Loucy (cell line): ENCODE measurements at regions not wholly inside any gene's neighbourhood (a gene's known extent, or its start where the extent isn't known, plus 50 kb on each side); places are given as distances from the start of the nearest gene placed in this dataset.
"Not testable (repeated sequence)": the region's sequence is repeated elsewhere in the genome, so short reads cannot be mapped to it uniquely, and the experiment has no call there.

Source experiments
- H2AFZ ChIP-seq: fragments of 200-600 bp; sonication (generic); 2 replicates; pipeline ENCODE4 v1.6.0; 2016; ENCODE audit warnings: antibody characterized with exemption, mild to moderate bottlenecking, low read length, moderate library complexity
- H3F3A ChIP-seq: fragments of 200-600 bp; 2 replicates; pipeline ENCODE4 v1.6.0; 2016; ENCODE audit warnings: antibody characterized with exemption, low read depth, mild to moderate bottlenecking
- H3K27me3 ChIP-seq: fragments of 200-600 bp; sonication (generic); 2 replicates; pipeline ENCODE4 v1.6.1; 2014; ENCODE audit warnings: low read length, mild to moderate bottlenecking; ENCODE audit not compliant: insufficient read depth, poor library complexity, severe bottlenecking
- H3K36me3 ChIP-seq: fragments of 200-600 bp; sonication (generic); 2 replicates; pipeline ENCODE4 v1.6.1; 2016; ENCODE audit warnings: low read length; ENCODE audit not compliant: insufficient read depth
- H3K4me1 ChIP-seq: fragments of 200-600 bp; sonication (generic); 2 replicates; pipeline ENCODE4 v1.5.1; 2014; ENCODE audit warnings: low read length, mild to moderate bottlenecking; ENCODE audit not compliant: insufficient read depth, poor library complexity, severe bottlenecking
- H3K4me2 ChIP-seq: fragments of 200-600 bp; sonication (generic); 2 replicates; pipeline ENCODE4 v1.6.0; 2014; ENCODE audit warnings: antibody characterized with exemption, low read length, low read depth, mild to moderate bottlenecking; ENCODE audit not compliant: poor library complexity, severe bottlenecking
- H3K4me3 ChIP-seq: fragments of 200-600 bp; sonication (generic); 2 replicates; pipeline ENCODE4 v1.5.1; 2014; ENCODE audit warnings: low read length, mild to moderate bottlenecking, mixed read lengths; ENCODE audit not compliant: poor library complexity, severe bottlenecking
- H3K79me2 ChIP-seq: fragments of 200-600 bp; sonication (generic); 2 replicates; pipeline ENCODE4 v1.6.1; 2014; ENCODE audit warnings: low read length; ENCODE audit not compliant: insufficient read depth
- H3K9ac ChIP-seq: fragments of 200-600 bp; sonication (generic); 2 replicates; pipeline ENCODE4 v1.6.0; 2014; ENCODE audit warnings: mild to moderate bottlenecking, low read depth, low read length, moderate library complexity; ENCODE audit not compliant: poor library complexity, severe bottlenecking
- H3K9me2 ChIP-seq: fragments of 200-600 bp; sonication (generic); replicated peaks from 2 replicates; pipeline ENCODE4 v1.6.1; 2016; ENCODE audit warnings: low read depth, low read length, mixed read lengths
- H3K9me3 ChIP-seq: fragments of 200-600 bp; sonication (generic); 2 replicates; pipeline ENCODE4 v1.6.1; 2014; ENCODE audit warnings: mild to moderate bottlenecking, antibody characterized with exemption, low read length, low read depth; ENCODE audit not compliant: insufficient read depth
- H4K20me1 ChIP-seq: fragments of 200-600 bp; sonication (generic); 2 replicates; pipeline ENCODE4 v1.6.0; 2014; ENCODE audit warnings: antibody characterized with exemption, low read length, mild to moderate bottlenecking; ENCODE audit not compliant: insufficient read depth, poor library complexity, severe bottlenecking
- CTCF ChIP-seq: fragments of 200-600 bp; sonication (generic); conservative IDR thresholded peaks from 2 replicates; pipeline ENCODE4 v1.5.1; 2014; ENCODE audit warnings: mild to moderate bottlenecking, antibody characterized with exemption, low read length
- EZH2phosphoT487 ChIP-seq: fragments of 200-600 bp; IDR thresholded peaks from 2 replicates; pipeline ENCODE4 v1.6.1; 2018; ENCODE audit warnings: antibody characterized with exemption, mild to moderate bottlenecking, moderate library complexity, borderline replicate concordance

DNA sequence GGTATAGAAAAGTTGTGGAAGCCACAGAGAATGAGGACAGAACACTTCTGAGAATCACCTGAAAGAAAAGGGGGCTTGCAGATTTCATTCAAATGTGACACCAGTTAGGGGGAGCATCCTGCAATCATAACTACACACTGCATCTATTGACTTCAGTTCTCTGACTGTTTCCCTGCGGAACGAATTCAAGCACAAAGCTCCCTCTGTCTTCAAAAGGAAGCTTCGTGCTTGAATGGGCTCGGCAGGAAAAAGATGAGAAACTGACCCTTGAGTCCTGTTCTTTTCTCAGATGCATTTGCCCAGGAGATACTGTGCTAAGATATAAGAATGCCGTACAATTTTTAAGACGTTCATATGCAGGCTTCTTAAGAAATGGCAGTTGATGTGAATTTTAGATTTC is 2000.4 kb upstream of the RAG2 start:
- H2AFZ ChIP-seq, result no peak overlapping the region
- H3K36me3 ChIP-seq, result no peaks in the 10 kb centered on the region
- H3K4me2 ChIP-seq, result no peak overlapping the region
- TF ChIP-seq EZH2phosphoT487 (no peak), CTCF (no peak)
- no peaks in the 10 kb centered on the region for H3K79me2 ChIP-seq
- H3K9ac ChIP-seq, result no peak overlapping the region
- no peaks in the 10 kb centered on the region for H4K20me1 ChIP-seq
- H3K9me2 ChIP-seq, result no peaks in the 10 kb centered on the region
- H3K4me1 ChIP-seq, result no peaks in the 10 kb centered on the region
- H3K9me3 ChIP-seq, result no peaks in the 10 kb centered on the region
- no peaks in the 10 kb centered on the region for H3K27me3 ChIP-seq
- no peaks in the 10 kb centered on the region for H3F3A ChIP-seq
- H3K4me3 ChIP-seq, result no peak overlapping the region

- H3K36me3 ChIP-seq, H3K9me2 ChIP-seq, H3K4me3 ChIP-seq, H3F3A ChIP-seq, H2AFZ ChIP-seq, H3K27me3 ChIP-seq, H3K4me2 ChIP-seq, H3K4me1 ChIP-seq, H3K9ac ChIP-seq, H3K9me3 ChIP-seq, H3K79me2 ChIP-seq, H4K20me1 ChIP-seq: not testable (repeated sequence)
Measured at GRCh38 chr11:38595359-38596016, 1997.5 kb upstream of the RAG2 start.

- H3K4me2 ChIP-seq, result no peak overlapping the region
- TF ChIP-seq CTCF, result no peak
- no peak for TF ChIP-seq EZH2phosphoT487
Measured at GRCh38 chr11:38594895-38595294, 1996.9 kb upstream of the RAG2 start.

GRCh38 chr11:38593649-38594048 is 1995.6 kb upstream of the RAG2 start:
- H4K20me1 ChIP-seq, result no peaks in the 10 kb centered on the region

More at GRCh38 chr11:38594895-38595294, 1996.9 kb upstream of the RAG2 start:
- Histone ChIP-seq H3K27me3 (no peaks in the 10 kb centered on the region), H3K9me2 (no peaks in the 10 kb centered on the region), H3K9ac (no peak overlapping the region), H3K9me3 (no peaks in the 10 kb centered on the region), H3K79me2 (no peaks in the 10 kb centered on the region), H2AFZ (no peak overlapping the region), H3K4me3 (no peak overlapping the region), H3F3A (no peaks in the 10 kb centered on the region), H4K20me1 (no peaks in the 10 kb centered on the region), H3K36me3 (no peaks in the 10 kb centered on the region), H3K4me1 (no peaks in the 10 kb centered on the region)

More at GRCh38 chr11:38593649-38594048, 1995.6 kb upstream of the RAG2 start:
- Histone ChIP-seq H3K4me3 (no peak overlapping the region), H3K4me1 (no peaks in the 10 kb centered on the region), H3K36me3 (no peaks in the 10 kb centered on the region), H3K9me2 (no peaks in the 10 kb centered on the region), H3K9ac (no peak overlapping the region), H3K9me3 (no peaks in the 10 kb centered on the region), H3K4me2 (no peak overlapping the region), H2AFZ (no peak overlapping the region), H3K79me2 (no peaks in the 10 kb centered on the region), H3F3A (no peaks in the 10 kb centered on the region), H3K27me3 (no peaks in the 10 kb centered on the region)
- TF ChIP-seq EZH2phosphoT487 (no peak), CTCF (no peak)
